MCF 10A (cell line): ENCODE measurements at regions not wholly inside any gene's neighbourhood (a gene's known extent, or its start where the extent isn't known, plus 50 kb on each side); places are given as distances from the start of the nearest gene placed in this dataset.
A peak's percentile ranks its signal among the peaks of the same experiment; 100 is the strongest.

Experiments used
- BruUV-seq: library from RNA; stranded (reverse); fragments of 400-500 nt; replicated peaks from 2 replicates; lab custom pipeline; 2021; lab: Mats Ljungman, UMichigan
- CTCF ChIA-PET: fragments of 300-600 bp; sonication (Branson Sonifier 250); formaldehyde crosslinking; extraction: SDS; loops from one replicate; lab custom pipeline; 2021; ENCODE audit warnings: antibody characterized with exemption, inconsistent platforms; lab: Yijun Ruan, JAX
- POLR2A ChIA-PET: fragments of 300-600, 350-650 bp; sonication (Branson Sonifier 250); formaldehyde crosslinking; extraction: SDS; loops from one replicate; lab custom pipeline; 2020; ENCODE audit warnings: antibody characterized with exemption, inconsistent platforms; lab: Yijun Ruan, JAX
- DNase-seq: peaks from one replicate; pipeline ENCODE4 v3.0.0-alpha.2; 2018; ENCODE audit not compliant: unreplicated experiment
- H3K27ac Mint-ChIP-seq: one replicate; pipeline ENCODE4 v1.8.0; 2022; ENCODE audit warnings: mild to moderate bottlenecking, low read depth, mixed read lengths; ENCODE audit not compliant: unreplicated experiment
- H3K27me3 Mint-ChIP-seq: one replicate; pipeline ENCODE4 v1.8.0; 2022; ENCODE audit warnings: mixed read lengths; ENCODE audit not compliant: insufficient read depth, unreplicated experiment
- H3K36me3 Mint-ChIP-seq: one replicate; pipeline ENCODE4 v1.8.0; 2022; ENCODE audit warnings: mild to moderate bottlenecking, moderate library complexity, mixed read lengths; ENCODE audit not compliant: insufficient read depth, unreplicated experiment
- H3K4me1 Mint-ChIP-seq: one replicate; pipeline ENCODE4 v1.8.0; 2022; ENCODE audit warnings: mixed read lengths; ENCODE audit not compliant: insufficient read depth, unreplicated experiment
- H3K4me3 Mint-ChIP-seq: one replicate; pipeline ENCODE4 v1.8.0; 2022; ENCODE audit warnings: mild to moderate bottlenecking, moderate library complexity, mixed read lengths; ENCODE audit not compliant: unreplicated experiment
- H3K9me3 Mint-ChIP-seq: one replicate; pipeline ENCODE4 v1.8.0; 2022; ENCODE audit warnings: mixed read lengths; ENCODE audit not compliant: unreplicated experiment
- CTCF ChIP-seq: fragments of 200-600 bp; IDR thresholded peaks from one replicate; pipeline ENCODE4 v1.8.0; 2022; ENCODE audit warnings: antibody characterized with exemption, mild to moderate bottlenecking; ENCODE audit not compliant: unreplicated experiment
- intact Hi-C: fragments of 100-400 bp; cut with micrococcal nuclease; formaldehyde crosslinking; loops from 2 replicates; pipeline ENCODE4 v1.14.1; 2022

- no TSS peak for BruUV-seq
- Mint-ChIP-seq H3K4me1 (peaks cover 15% of the 10 kb centered on the region), H3K36me3 (no peaks in the 10 kb centered on the region), H3K4me3 (no peak overlapping the region), H3K27me3 (peaks cover 8% of the 10 kb centered on the region), H3K27ac (no peak overlapping the region), H3K9me3 (no peaks in the 10 kb centered on the region)
- ChIA-PET POLR2A (no interaction called here), CTCF (interaction anchor here (0.7 to 2.1 kb wide), 5 partner anchors 13 to 394 kb away, joined by 3 to 8 read pairs (median 3); no protein-coding TSS in a partner anchor)
- DNase-seq, result peak; percentile 87
- intact Hi-C loops, result no loop called here
- no peak for TF ChIP-seq CTCF
These were observed 171.7 kb upstream of the PDE10A start for GRCh38 chr6:165834613-165835259.

- POLR2A ChIA-PET, result no interaction called here
- no peak for TF ChIP-seq CTCF
- CTCF ChIA-PET, result interaction anchor here (1.4 to 2.1 kb wide), 3 partner anchors 17 to 393 kb away, joined by 3 to 8 read pairs (median 4); no protein-coding TSS in a partner anchor
- Mint-ChIP-seq H3K4me3 (no peak overlapping the region), H3K27me3 (no peaks in the 10 kb centered on the region), H3K4me1 (peaks cover 15% of the 10 kb centered on the region), H3K27ac (no peak overlapping the region), H3K9me3 (no peaks in the 10 kb centered on the region), H3K36me3 (no peaks in the 10 kb centered on the region)
- DNase-seq, result no peak
- no TSS peak for BruUV-seq
- intact Hi-C loops, result no loop called here
These were observed 170.3 kb upstream of the PDE10A start for GRCh38 chr6:165833355-165833754.

GRCh38 chr6:165831812-165832510 is 168.9 kb upstream of the PDE10A start:
- intact Hi-C loops, result no loop called here
- ChIA-PET CTCF (interaction anchor here (1.1 kb wide), 1 partner anchor 9 kb away, joined by 3 read pairs; no protein-coding TSS in a partner anchor), POLR2A (interaction anchor here (0.7 kb wide), 1 partner anchor 1052 kb away, joined by 3 read pairs; no protein-coding TSS in a partner anchor)
- Mint-ChIP-seq H3K36me3 (no peaks in the 10 kb centered on the region), H3K9me3 (no peaks in the 10 kb centered on the region), H3K27me3 (no peaks in the 10 kb centered on the region), H3K4me1 (peaks cover 15% of the 10 kb centered on the region), H3K27ac (no peak overlapping the region), H3K4me3 (no peak overlapping the region)
- DNase-seq, result no peak
- no peak for TF ChIP-seq CTCF
- no TSS peak for BruUV-seq

- ChIA-PET CTCF (interaction anchor here (0.7 kb wide), 1 partner anchor 11 kb away, joined by 3 read pairs; no protein-coding TSS in a partner anchor), POLR2A (no interaction called here)
- intact Hi-C loops, result no loop called here
- no peak for TF ChIP-seq CTCF
- no peaks in the 10 kb centered on the region for H3K27me3 Mint-ChIP-seq
- no peak for DNase-seq
- H3K9me3 Mint-ChIP-seq, result no peaks in the 10 kb centered on the region
- H3K4me3 Mint-ChIP-seq, result no peak overlapping the region
- no TSS peak for BruUV-seq
- no peak overlapping the region for H3K27ac Mint-ChIP-seq
- H3K4me1 Mint-ChIP-seq, result peaks cover 14% of the 10 kb centered on the region
- H3K36me3 Mint-ChIP-seq, result no peaks in the 10 kb centered on the region
These were observed 167.7 kb upstream of the PDE10A start for GRCh38 chr6:165830761-165831160.
